OCI-LY1 (cell line): ENCODE measurements at regions not wholly inside any gene's neighbourhood (a gene's known extent, or its start where the extent isn't known, plus 50 kb on each side); places are given as distances from the start of the nearest gene placed in this dataset.

Source experiments
- H2AFZ ChIP-seq: fragments of 200-600 bp; sonication (generic), shearing (Covaris generic); 2 replicates; pipeline ENCODE4 v1.6.0; 2014; ENCODE audit warnings: antibody characterized with exemption, mild to moderate bottlenecking, low read length
- H3F3A ChIP-seq: fragments of 200-600 bp; sonication (generic), shearing (Covaris generic); 2 replicates; pipeline ENCODE4 v1.6.0; 2014; ENCODE audit warnings: mild to moderate bottlenecking, antibody characterized with exemption, low read length, moderate library complexity; ENCODE audit not compliant: insufficient read depth
- H3K27ac ChIP-seq: fragments of 200-600 bp; sonication (generic); 2 replicates; pipeline ENCODE4 v1.5.1; 2014; ENCODE audit warnings: low read length, mixed run types, mild to moderate bottlenecking, low read depth; ENCODE audit not compliant: poor library complexity, severe bottlenecking
- H3K27me3 ChIP-seq: fragments of 200-600 bp; sonication (generic); 2 replicates; pipeline ENCODE4 v1.6.0; 2014; ENCODE audit warnings: antibody characterized with exemption, mild to moderate bottlenecking, low read length, moderate library complexity; ENCODE audit not compliant: insufficient read depth
- H3K36me3 ChIP-seq: fragments of 200-600 bp; sonication (generic); 2 replicates; pipeline ENCODE4 v1.6.1; 2014; ENCODE audit warnings: mild to moderate bottlenecking, antibody characterized with exemption, low read length, moderate library complexity, mixed read lengths; ENCODE audit not compliant: insufficient read depth
- H3K4me1 ChIP-seq: fragments of 200-600 bp; sonication (generic); 2 replicates; pipeline ENCODE4 v1.5.1; 2014; ENCODE audit warnings: mild to moderate bottlenecking, low read length, moderate library complexity; ENCODE audit not compliant: insufficient read depth, severe bottlenecking
- H3K4me2 ChIP-seq: fragments of 200-600 bp; sonication (generic), shearing (Covaris generic); 2 replicates; pipeline ENCODE4 v1.6.1; 2014; ENCODE audit warnings: low read length
- H3K4me3 ChIP-seq: fragments of 200-600 bp; sonication (generic); 2 replicates; pipeline ENCODE4 v1.5.1; 2014; ENCODE audit warnings: low read length, low read depth, mild to moderate bottlenecking, mixed read lengths; ENCODE audit not compliant: poor library complexity, severe bottlenecking
- H3K79me2 ChIP-seq: fragments of 200-600 bp; shearing (Covaris generic); 2 replicates; pipeline ENCODE4 v1.6.1; 2016; ENCODE audit warnings: mixed run types, low read length, mixed read lengths; ENCODE audit not compliant: insufficient read depth
- H3K9ac ChIP-seq: fragments of 200-600 bp; sonication (generic), shearing (Covaris generic); 2 replicates; pipeline ENCODE4 v1.6.1; 2014; ENCODE audit warnings: mild to moderate bottlenecking, low read length, mixed read lengths
- H3K9me2 ChIP-seq: fragments of 200-600 bp; sonication (generic), shearing (Covaris generic); 2 replicates; pipeline ENCODE4 v1.6.1; 2014; ENCODE audit warnings: low read depth, mild to moderate bottlenecking, low read length, mixed read lengths
- H3K9me3 ChIP-seq: fragments of 200-600 bp; shearing (Covaris generic); 2 replicates; pipeline ENCODE4 v1.6.1; 2014; ENCODE audit warnings: low read length, mixed read lengths
- H4K20me1 ChIP-seq: fragments of 200-600 bp; sonication (generic), shearing (Covaris generic); 2 replicates; pipeline ENCODE4 v1.6.0; 2016; ENCODE audit warnings: mild to moderate bottlenecking, low read length; ENCODE audit not compliant: insufficient read depth
- EZH2 ChIP-seq: fragments of 200-600 bp; sonication (generic), shearing (Covaris generic); IDR thresholded peaks from 2 replicates; pipeline ENCODE4 v1.8.0; 2017; ENCODE audit warnings: borderline replicate concordance, mixed run types, mild to moderate bottlenecking, antibody characterized with exemption, low read length, moderate library complexity, mixed read lengths
- TF ChIP-seq, protein P1 (sequence below): fragments of 200-600 bp; sonication (generic), shearing (Covaris generic); IDR thresholded peaks from 2 replicates; pipeline ENCODE4 v1.5.1; 2017; ENCODE audit warnings: mild to moderate bottlenecking, antibody characterized with exemption, low read length, moderate library complexity, mixed read lengths

DNA sequence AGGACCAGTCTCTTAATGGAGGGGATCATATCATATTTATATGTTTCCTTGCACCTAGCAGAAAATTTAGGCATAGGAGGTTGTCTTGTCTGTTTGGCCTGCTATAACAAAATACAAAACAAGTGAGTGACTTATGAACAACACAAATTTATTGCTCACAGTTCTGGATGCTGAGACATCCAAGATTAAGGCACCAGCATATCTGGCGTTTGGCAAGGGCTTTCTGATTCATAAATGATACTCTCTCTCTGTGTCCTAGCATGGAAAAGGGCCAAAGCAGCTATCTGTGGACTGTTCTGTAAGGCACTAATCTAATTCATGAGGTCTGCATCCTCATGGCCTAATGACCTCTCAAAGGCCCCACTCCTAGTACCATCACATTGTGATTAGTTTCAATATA is 683.0 kb downstream of the NR2F2 start:
- Histone ChIP-seq H3K36me3 (no peaks in the 10 kb centered on the region), H3K9ac (no peak overlapping the region), H2AFZ (no peak overlapping the region), H3F3A (no peaks in the 10 kb centered on the region), H3K79me2 (no peaks in the 10 kb centered on the region), H3K4me1 (no peaks in the 10 kb centered on the region), H3K9me2 (no peaks in the 10 kb centered on the region), H3K4me3 (no peak overlapping the region), H3K27me3 (no peaks in the 10 kb centered on the region), H3K27ac (no peak overlapping the region), H3K9me3 (no peaks in the 10 kb centered on the region; the same call in 1 of the 2 replicates), H4K20me1 (no peaks in the 10 kb centered on the region), H3K4me2 (no peak overlapping the region)
- TF ChIP-seq, protein P1, sequence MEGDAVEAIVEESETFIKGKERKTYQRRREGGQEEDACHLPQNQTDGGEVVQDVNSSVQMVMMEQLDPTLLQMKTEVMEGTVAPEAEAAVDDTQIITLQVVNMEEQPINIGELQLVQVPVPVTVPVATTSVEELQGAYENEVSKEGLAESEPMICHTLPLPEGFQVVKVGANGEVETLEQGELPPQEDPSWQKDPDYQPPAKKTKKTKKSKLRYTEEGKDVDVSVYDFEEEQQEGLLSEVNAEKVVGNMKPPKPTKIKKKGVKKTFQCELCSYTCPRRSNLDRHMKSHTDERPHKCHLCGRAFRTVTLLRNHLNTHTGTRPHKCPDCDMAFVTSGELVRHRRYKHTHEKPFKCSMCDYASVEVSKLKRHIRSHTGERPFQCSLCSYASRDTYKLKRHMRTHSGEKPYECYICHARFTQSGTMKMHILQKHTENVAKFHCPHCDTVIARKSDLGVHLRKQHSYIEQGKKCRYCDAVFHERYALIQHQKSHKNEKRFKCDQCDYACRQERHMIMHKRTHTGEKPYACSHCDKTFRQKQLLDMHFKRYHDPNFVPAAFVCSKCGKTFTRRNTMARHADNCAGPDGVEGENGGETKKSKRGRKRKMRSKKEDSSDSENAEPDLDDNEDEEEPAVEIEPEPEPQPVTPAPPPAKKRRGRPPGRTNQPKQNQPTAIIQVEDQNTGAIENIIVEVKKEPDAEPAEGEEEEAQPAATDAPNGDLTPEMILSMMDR: no peak
- no peak for TF ChIP-seq EZH2

GRCh38 chr15:97014001-97014400 is 683.5 kb downstream of the NR2F2 start:
- Histone ChIP-seq H3K4me2 (no peak overlapping the region), H3K9me3 (no peaks in the 10 kb centered on the region; the same call in 1 of the 2 replicates), H4K20me1 (no peaks in the 10 kb centered on the region), H3F3A (no peaks in the 10 kb centered on the region), H3K4me1 (no peaks in the 10 kb centered on the region), H3K4me3 (no peak overlapping the region), H3K9me2 (no peaks in the 10 kb centered on the region), H3K27me3 (no peaks in the 10 kb centered on the region), H3K9ac (no peak overlapping the region), H3K36me3 (no peaks in the 10 kb centered on the region), H3K79me2 (no peaks in the 10 kb centered on the region), H2AFZ (no peak overlapping the region), H3K27ac (no peak overlapping the region)
- TF ChIP-seq, protein P1: no peak
- TF ChIP-seq EZH2: no peak

- Histone ChIP-seq H3K27me3 (no peaks in the 10 kb centered on the region), H2AFZ (no peak overlapping the region), H3K9me3 (no peaks in the 10 kb centered on the region), H3K27ac (no peak overlapping the region), H3K4me3 (no peak overlapping the region), H4K20me1 (no peaks in the 10 kb centered on the region), H3F3A (no peaks in the 10 kb centered on the region), H3K4me2 (no peak overlapping the region), H3K79me2 (no peaks in the 10 kb centered on the region), H3K4me1 (no peaks in the 10 kb centered on the region), H3K36me3 (no peaks in the 10 kb centered on the region), H3K9ac (no peak overlapping the region), H3K9me2 (no peaks in the 10 kb centered on the region)
- TF ChIP-seq, protein P1: no peak
- no peak for TF ChIP-seq EZH2
These were observed 693.0 kb downstream of the NR2F2 start for GRCh38 chr15:97023488-97023844.
